ENCODE measurements at regions not wholly inside any gene's neighbourhood (a gene's known extent, or its start where the extent isn't known, plus 50 kb on each side); places are given as distances from the start of the nearest gene placed in this dataset.

GRCh38 chr7:18401757-18402156 lies 93.8 kb upstream of the HDAC9 start:
- H3K4me3 ChIP-seq (ENCODE audit: low read depth, low read length), result no peak overlapping the region
- no peak for TF ChIP-seq CTCF (conservative IDR thresholded peaks at IDR 0.05; ENCODE audit: low read depth, low read length)
- DNase-seq (ENCODE audit: low read depth), result no peak

- DNase-seq (ENCODE audit: low read depth), result no peak
- TF ChIP-seq CTCF (conservative IDR thresholded peaks at IDR 0.05; ENCODE audit: low read depth, low read length), result no peak
- no peak overlapping the region for H3K4me3 ChIP-seq (ENCODE audit: low read depth, low read length)
These were observed 92.9 kb upstream of the HDAC9 start for GRCh38 chr7:18402488-18403183.

- no peak overlapping the region for H3K4me3 ChIP-seq (ENCODE audit: low read depth, low read length)
- DNase-seq (ENCODE audit: low read depth), result no peak
These were observed 89.8 kb upstream of the HDAC9 start for GRCh38 chr7:18405726-18406125.

GRCh38 chr7:18407385-18407784 lies 88.2 kb upstream of the HDAC9 start:
- no peak overlapping the region for H3K4me3 ChIP-seq (ENCODE audit: low read depth, low read length)
- no peak for TF ChIP-seq CTCF (conservative IDR thresholded peaks at IDR 0.05; ENCODE audit: low read depth, low read length)
- DNase-seq (ENCODE audit: low read depth), result no peak

More at GRCh38 chr7:18405726-18406125, 89.8 kb upstream of the HDAC9 start:
- no peak for TF ChIP-seq CTCF (conservative IDR thresholded peaks at IDR 0.05; ENCODE audit: low read depth, low read length)

GRCh38 chr7:18408461-18408860 lies 87.1 kb upstream of the HDAC9 start:
- no peak for TF ChIP-seq CTCF (conservative IDR thresholded peaks at IDR 0.05; ENCODE audit: low read depth, low read length)
- no peak overlapping the region for H3K4me3 ChIP-seq (ENCODE audit: low read depth, low read length)
- DNase-seq (ENCODE audit: low read depth), result no peak

GRCh38 chr7:18408868-18409267 lies 86.7 kb upstream of the HDAC9 start:
- no peak overlapping the region for H3K4me3 ChIP-seq (ENCODE audit: low read depth, low read length)
- DNase-seq (ENCODE audit: low read depth), result no peak
- TF ChIP-seq CTCF (conservative IDR thresholded peaks at IDR 0.05; ENCODE audit: low read depth, low read length), result no peak

GRCh38 chr7:18413447-18413846 lies 82.1 kb upstream of the HDAC9 start:
- no peak overlapping the region for H3K4me3 ChIP-seq (ENCODE audit: low read depth, low read length)
- no peak for TF ChIP-seq CTCF (conservative IDR thresholded peaks at IDR 0.05; ENCODE audit: low read depth, low read length)

More at GRCh38 chr7:18413447-18413846, 82.1 kb upstream of the HDAC9 start:
- DNase-seq (ENCODE audit: low read depth), result no peak

All from epithelial cell of proximal tubule (primary cell).